GM12872 (cell line): ENCODE measurements at regions not wholly inside any gene's neighbourhood (a gene's known extent, or its start where the extent isn't known, plus 50 kb on each side); places are given as distances from the start of the nearest gene placed in this dataset.

ENCODE experiments used
- TF ChIP-seq, protein P1 (sequence below): IDR thresholded peaks from 3 replicates; pipeline ENCODE4 v1.5.1; 2011; ENCODE audit warnings: low read depth, mild to moderate bottlenecking, low read length, moderate library complexity; ENCODE audit not compliant: insufficient read depth

- TF ChIP-seq, protein P1, sequence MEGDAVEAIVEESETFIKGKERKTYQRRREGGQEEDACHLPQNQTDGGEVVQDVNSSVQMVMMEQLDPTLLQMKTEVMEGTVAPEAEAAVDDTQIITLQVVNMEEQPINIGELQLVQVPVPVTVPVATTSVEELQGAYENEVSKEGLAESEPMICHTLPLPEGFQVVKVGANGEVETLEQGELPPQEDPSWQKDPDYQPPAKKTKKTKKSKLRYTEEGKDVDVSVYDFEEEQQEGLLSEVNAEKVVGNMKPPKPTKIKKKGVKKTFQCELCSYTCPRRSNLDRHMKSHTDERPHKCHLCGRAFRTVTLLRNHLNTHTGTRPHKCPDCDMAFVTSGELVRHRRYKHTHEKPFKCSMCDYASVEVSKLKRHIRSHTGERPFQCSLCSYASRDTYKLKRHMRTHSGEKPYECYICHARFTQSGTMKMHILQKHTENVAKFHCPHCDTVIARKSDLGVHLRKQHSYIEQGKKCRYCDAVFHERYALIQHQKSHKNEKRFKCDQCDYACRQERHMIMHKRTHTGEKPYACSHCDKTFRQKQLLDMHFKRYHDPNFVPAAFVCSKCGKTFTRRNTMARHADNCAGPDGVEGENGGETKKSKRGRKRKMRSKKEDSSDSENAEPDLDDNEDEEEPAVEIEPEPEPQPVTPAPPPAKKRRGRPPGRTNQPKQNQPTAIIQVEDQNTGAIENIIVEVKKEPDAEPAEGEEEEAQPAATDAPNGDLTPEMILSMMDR, result no peak
Measured at GRCh38 chr2:35963357-35963756, 392.2 kb upstream of the CRIM1 start.

DNA sequence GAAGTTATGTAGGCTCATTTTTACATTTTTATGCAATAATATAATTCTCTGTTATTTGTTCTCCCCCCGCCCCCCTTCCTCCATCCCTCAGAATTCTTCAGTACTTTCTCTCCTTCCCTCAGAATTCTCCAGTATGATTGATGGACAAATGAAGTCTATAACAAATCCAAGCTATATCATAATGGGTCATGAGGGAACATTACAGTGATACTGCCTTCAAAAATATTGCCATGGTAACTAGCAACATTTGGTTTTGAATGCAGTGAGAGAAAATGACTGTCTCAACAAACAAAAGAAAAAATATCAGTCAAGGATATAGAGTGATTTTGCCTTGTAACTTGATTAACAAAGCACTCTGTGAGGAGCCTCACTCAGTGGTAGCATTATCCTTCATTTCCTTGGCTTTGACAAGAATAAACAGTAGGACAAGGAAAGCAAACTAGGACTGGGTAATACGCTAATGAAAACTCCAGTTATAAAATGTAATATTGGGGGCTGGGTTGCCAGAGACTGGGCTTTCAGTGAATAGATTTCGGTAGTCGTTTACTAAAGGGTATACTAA is 392.9 kb upstream of the CRIM1 start:
- TF ChIP-seq, protein P1, result no peak

DNA sequence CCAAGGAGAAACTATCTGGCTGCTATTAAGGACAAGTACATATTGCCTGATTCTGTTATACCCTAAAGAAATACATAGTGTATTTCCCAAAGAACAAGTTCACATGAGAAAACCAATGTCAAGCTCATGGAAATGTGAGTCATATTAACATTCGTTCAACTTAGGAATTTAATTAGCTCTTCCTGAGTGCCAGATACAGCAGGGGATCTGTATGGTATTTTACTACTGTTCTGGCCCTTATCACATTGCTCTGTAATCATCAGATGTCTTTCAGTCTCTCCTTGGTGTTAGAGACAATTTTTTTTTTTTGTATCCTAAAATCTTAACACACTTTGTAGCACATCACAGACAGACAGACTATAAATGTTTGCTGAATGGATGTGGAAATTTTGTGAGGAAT is 395.0 kb upstream of the CRIM1 start:
- TF ChIP-seq, protein P1, result no peak

DNA sequence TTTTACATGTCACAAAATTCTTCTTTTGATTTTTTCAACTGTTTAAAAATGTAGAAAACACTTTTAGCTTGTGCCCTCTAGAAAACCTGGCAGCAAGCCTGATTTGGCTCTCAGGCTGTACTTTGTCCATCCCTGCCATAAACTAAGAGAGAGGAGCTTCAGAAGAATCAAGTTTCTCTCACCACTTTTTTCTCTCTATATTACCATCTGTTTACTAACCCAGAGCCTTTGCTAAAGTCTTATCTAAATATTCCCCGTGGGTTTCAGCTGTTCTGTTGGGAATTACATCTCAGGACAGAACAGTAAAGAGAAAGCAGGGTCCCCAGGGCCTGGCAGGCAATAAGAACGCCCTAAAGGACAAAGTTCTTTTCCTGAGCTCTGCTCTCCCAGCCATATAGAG is 409.1 kb upstream of the CRIM1 start:
- TF ChIP-seq, protein P1, result no peak

DNA sequence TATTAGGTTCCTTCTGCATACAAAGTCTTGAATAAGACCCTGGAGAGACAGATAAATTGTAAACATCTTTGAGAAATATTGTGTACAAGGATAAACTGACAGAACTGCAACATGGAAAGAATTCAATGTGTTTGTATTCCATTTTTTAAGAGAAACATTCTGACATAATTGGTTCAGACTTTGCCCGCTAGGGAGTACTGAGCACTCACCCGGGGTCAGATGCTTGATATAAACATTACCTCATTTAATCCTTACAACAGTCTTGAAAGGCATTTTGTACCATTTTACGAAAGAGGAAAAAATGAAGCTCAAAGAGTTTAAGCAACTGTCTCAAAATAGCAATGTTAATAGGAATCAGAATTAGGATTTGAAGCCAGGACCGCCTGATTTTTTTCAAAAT is 416.7 kb upstream of the CRIM1 start:
- TF ChIP-seq, protein P1, result no peak

GRCh38 chr2:35933031-35933430 is 422.5 kb upstream of the CRIM1 start:
- TF ChIP-seq, protein P1, result no peak

DNA sequence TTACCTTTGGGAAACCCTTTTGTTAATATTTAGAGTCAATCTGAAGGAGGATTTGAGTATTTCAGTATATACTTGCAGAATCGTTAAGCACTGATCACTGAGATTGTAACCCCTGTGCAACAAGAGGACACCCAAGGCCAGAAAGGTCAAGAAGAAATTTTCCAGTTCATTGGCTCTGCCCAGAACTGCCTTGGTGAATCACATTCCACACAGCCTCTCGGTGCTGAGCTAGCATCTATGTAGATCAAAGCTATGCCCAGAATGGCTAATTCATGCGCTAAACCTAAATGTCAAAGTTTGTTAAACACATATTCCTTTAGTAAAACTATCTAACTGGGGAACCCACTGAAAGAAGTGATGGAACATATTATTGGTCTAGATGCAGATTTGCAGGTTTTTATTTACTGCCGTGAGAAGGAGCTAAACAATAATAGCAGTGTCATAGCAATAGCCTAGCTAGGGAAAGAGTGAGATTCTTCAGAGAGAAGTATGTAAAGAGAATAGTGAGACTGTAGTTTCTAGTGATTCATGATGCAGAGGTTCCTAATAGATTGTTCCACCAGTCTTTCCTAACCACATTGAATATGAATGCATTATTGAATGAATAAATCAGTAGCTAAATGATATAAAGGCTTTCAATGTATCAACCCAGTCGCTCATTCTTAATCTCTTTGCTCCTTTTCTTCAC is 423.2 kb upstream of the CRIM1 start:
- TF ChIP-seq, protein P1, result no peak

DNA sequence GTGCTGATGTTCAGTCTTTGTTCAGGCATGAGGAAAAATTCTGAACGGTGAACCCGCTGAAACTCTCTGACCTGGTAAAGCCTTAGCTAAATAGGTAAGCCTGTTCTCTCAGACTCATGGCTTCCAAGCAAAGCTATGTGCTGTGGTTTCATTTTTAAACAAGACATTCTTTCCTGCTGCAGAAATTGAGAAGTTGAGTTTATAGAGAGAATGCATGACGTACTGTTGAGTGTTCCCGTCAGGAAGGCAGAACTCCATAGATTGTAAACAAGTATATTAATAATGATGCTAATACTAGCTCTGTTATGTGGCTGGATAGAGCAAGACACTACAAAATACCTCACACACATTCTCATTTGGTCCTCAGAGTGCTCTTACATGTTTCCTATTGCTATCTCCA is 424.0 kb upstream of the CRIM1 start:
- TF ChIP-seq, protein P1, result no peak
